ENCODE measurements at regions not wholly inside any gene's neighbourhood (a gene's known extent, or its start where the extent isn't known, plus 50 kb on each side); places are given as distances from the start of the nearest gene placed in this dataset.

DNA sequence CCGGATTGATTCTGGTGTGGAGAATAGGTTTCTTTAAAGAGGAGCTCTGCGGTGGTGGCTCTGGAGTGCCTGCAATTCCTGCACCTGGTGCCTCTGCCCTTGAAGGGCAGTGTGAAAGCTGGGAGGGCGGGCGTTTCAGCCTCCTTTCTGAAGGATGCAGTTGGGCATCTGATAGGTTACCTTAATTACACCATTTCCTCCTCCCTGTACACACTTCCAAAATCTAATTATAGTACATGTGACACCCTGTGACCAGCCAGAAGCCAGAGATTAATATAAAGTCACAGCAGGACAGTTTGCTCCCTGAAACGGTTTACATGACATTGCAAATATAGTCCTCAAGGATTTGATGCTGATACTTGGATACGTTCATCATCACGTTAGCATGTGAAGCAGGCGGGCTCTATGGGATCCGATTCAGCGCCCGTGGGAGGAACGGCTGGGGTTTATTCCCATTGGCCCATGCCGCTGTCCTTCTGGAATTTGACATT is 548.2 kb downstream of the QKI start:
- TF ChIP-seq POLR2A (IDR thresholded peaks at IDR 0.05; ENCODE audit: low read depth): no peak
- TF ChIP-seq, protein P1, sequence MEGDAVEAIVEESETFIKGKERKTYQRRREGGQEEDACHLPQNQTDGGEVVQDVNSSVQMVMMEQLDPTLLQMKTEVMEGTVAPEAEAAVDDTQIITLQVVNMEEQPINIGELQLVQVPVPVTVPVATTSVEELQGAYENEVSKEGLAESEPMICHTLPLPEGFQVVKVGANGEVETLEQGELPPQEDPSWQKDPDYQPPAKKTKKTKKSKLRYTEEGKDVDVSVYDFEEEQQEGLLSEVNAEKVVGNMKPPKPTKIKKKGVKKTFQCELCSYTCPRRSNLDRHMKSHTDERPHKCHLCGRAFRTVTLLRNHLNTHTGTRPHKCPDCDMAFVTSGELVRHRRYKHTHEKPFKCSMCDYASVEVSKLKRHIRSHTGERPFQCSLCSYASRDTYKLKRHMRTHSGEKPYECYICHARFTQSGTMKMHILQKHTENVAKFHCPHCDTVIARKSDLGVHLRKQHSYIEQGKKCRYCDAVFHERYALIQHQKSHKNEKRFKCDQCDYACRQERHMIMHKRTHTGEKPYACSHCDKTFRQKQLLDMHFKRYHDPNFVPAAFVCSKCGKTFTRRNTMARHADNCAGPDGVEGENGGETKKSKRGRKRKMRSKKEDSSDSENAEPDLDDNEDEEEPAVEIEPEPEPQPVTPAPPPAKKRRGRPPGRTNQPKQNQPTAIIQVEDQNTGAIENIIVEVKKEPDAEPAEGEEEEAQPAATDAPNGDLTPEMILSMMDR (IDR thresholded peaks at IDR 0.05): no peak
- TF ChIP-seq POLR2AphosphoS5 (IDR thresholded peaks at IDR 0.05): no peak

All from esophagus muscularis mucosa (tissue), 3 donors.